Esophagus muscularis mucosa (tissue), 3 donors: ENCODE measurements at regions not wholly inside any gene's neighbourhood (a gene's known extent, or its start where the extent isn't known, plus 50 kb on each side); places are given as distances from the start of the nearest gene placed in this dataset.

Experiments used
- CTCF ChIP-seq, 3 experiments: fragments of 200-600 bp in 2 of 3; fragments of 450-650 bp in 1 of 3; sonication (generic) in 2 of 3; IDR thresholded peaks; one replicate each; pipeline ENCODE4 v1.5.1; 2017 to 2019; ENCODE audit warnings: antibody characterized with exemption in 3 of 3, mild to moderate bottlenecking in 2 of 3, moderate library complexity in 1 of 3
- EP300 ChIP-seq: sonication (generic); formaldehyde crosslinking; IDR thresholded peaks from one replicate; pipeline ENCODE4 v1.6.1; 2017; ENCODE audit warnings: antibody characterized with exemption

DNA sequence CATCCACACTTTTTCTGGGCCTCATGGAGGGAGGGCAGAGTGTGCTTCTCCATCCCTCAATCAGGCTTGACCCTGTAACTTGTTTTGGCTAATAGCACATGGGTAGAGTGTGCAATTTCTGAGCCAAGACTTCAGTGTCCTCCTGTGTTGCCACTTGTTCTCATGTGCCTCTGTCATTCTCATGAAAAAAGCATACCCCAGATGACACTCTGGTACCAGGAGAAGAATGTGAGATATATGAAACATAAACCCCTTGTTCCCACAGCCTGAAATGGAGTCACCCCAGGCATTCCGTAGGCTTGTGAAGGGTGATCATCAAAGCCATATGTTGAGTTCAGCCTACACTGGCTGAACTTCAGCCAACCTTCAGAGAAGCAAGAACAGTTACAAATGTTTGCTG is 239.2 kb upstream of the MIR17HG start:
- TF ChIP-seq CTCF (IDR thresholded peaks at IDR 0.05) (no peak), EP300 (no peak)
